ENCODE measurements at regions not wholly inside any gene's neighbourhood (a gene's known extent, or its start where the extent isn't known, plus 50 kb on each side); places are given as distances from the start of the nearest gene placed in this dataset.

DNA sequence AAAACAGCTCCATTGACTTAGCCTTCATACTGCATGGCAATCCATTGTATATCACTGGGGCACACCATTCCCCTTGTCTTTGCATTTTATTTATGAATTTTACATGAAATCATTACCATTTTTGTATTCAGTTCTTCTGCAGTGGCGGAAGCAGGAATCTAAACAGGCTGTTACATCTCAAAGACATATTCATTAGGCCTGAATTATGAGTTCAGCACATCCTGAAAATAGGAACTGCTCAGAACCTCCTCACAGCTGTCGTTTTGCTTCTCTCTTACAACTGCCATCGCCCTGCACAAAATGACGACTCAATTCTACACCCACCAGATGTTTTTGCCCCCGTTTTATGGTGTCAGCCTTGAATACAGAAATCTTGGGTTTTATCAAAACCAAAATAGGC is 474.4 kb upstream of the MAGEB18 start:
- no peak overlapping the region for H3K4me3 ChIP-seq (ENCODE audit: low read depth, low read length)
- no peak for DNase-seq (ENCODE audit: low read depth)
- TF ChIP-seq, protein P1, sequence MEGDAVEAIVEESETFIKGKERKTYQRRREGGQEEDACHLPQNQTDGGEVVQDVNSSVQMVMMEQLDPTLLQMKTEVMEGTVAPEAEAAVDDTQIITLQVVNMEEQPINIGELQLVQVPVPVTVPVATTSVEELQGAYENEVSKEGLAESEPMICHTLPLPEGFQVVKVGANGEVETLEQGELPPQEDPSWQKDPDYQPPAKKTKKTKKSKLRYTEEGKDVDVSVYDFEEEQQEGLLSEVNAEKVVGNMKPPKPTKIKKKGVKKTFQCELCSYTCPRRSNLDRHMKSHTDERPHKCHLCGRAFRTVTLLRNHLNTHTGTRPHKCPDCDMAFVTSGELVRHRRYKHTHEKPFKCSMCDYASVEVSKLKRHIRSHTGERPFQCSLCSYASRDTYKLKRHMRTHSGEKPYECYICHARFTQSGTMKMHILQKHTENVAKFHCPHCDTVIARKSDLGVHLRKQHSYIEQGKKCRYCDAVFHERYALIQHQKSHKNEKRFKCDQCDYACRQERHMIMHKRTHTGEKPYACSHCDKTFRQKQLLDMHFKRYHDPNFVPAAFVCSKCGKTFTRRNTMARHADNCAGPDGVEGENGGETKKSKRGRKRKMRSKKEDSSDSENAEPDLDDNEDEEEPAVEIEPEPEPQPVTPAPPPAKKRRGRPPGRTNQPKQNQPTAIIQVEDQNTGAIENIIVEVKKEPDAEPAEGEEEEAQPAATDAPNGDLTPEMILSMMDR (conservative IDR thresholded peaks at IDR 0.05; ENCODE audit: low read depth, low read length): no peak

DNA sequence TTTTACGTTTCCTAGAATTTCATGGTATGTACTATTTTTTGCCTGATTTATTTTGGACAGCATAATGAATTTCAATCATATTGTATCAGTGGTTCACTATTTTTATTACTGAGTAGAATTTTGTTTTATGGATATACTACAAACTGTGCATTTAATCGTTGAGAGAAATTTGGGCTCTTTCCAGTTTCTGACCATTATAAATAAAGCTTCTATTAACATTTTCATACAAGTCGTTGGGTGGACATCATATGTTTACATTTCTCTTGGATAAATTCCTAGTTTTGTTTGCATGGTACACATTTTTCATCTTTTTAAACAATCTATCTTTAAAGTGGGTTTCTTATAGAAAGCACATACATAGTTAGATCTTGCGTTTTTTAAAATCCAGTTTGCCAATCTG is 472.7 kb upstream of the MAGEB18 start:
- TF ChIP-seq, protein P1 (conservative IDR thresholded peaks at IDR 0.05; ENCODE audit: low read depth, low read length): no peak
- no peak for DNase-seq (ENCODE audit: low read depth)
- no peak overlapping the region for H3K4me3 ChIP-seq (ENCODE audit: low read depth, low read length)

DNA sequence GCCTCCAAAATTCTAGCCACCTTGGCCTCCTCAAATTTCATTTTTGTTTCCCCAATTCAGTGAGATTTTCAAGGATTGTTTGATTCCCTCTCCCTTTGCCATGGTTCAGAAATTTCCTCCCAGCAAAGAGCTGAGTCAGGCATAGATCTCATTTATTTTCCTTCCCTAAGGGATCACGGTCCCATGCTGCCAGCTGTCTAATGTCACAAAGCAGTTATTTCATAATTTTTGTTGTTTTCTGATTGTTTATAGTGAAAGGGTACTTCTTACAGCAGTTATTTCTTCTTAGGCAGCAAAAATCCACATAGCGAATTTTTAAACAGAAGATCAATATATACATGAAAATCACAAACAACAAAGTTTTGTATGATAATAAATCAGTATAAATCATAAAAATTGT is 470.5 kb upstream of the MAGEB18 start:
- TF ChIP-seq, protein P1 (conservative IDR thresholded peaks at IDR 0.05; ENCODE audit: low read depth, low read length): no peak
- H3K4me3 ChIP-seq (ENCODE audit: low read depth, low read length): no peak overlapping the region
- no peak for DNase-seq (ENCODE audit: low read depth)

DNA sequence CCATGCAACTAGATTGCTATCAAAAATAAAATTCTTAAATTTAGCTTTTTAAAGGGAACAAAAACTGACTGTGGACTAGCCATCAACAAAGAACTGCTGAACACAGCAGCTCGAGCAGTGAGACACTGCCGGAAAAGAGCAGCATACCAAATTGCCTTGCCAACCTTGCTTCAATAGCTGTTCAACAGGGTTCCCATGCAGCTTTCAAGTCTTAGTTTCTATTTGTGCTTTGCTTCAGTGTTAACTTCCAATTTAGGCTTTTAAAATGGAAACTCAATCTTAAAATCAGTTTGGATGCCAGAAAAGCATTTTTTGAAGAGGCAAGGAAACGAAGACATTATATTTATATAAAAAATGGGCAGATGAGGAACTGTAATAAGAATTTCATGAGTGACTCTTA is 463.4 kb upstream of the MAGEB18 start:
- TF ChIP-seq, protein P1 (conservative IDR thresholded peaks at IDR 0.05; ENCODE audit: low read depth, low read length): no peak
- no peak for DNase-seq (ENCODE audit: low read depth)
- no peak overlapping the region for H3K4me3 ChIP-seq (ENCODE audit: low read depth, low read length)

DNA sequence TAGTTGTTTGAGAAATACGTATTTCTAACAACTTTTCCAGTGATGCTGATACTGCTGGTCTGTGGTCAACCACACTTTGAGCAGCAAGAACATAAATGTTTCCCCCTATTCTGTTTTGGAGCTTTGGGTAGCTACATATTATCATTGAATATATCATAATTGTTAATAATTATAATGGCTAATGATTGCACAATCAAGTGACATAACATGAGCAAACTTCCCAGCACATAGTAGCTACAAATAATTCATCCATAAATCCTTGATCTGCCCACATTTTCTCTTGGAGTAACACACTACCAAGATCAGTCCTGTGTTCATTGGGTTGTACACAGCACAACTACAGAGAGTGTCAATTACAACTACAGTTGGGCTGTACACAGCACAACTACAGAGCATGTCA is 436.3 kb upstream of the MAGEB18 start:
- no peak for DNase-seq (ENCODE audit: low read depth)
- H3K4me3 ChIP-seq (ENCODE audit: low read depth, low read length): no peak overlapping the region
- TF ChIP-seq, protein P1 (conservative IDR thresholded peaks at IDR 0.05; ENCODE audit: low read depth, low read length): no peak

DNA sequence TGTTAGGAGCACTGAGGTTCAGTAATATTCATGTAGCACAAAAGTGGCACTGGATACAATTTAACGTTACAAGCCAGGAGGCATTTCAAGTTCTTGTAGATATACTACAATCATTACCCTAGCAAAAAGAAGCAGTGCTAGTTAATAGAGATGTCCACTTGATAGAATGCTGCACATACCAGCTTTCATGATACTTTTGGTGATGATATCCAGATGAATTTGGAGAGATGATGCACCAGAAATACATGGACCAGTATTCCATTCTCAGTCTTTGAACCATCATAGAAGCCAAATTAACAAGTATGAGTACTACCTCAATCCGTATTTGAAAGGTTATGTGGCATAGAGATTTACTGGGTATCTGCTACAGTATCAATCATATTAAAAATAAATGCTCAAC is 421.0 kb upstream of the MAGEB18 start:
- TF ChIP-seq, protein P1 (conservative IDR thresholded peaks at IDR 0.05; ENCODE audit: low read depth, low read length): no peak
- DNase-seq (ENCODE audit: low read depth): no peak
- no peak overlapping the region for H3K4me3 ChIP-seq (ENCODE audit: low read depth, low read length)

DNA sequence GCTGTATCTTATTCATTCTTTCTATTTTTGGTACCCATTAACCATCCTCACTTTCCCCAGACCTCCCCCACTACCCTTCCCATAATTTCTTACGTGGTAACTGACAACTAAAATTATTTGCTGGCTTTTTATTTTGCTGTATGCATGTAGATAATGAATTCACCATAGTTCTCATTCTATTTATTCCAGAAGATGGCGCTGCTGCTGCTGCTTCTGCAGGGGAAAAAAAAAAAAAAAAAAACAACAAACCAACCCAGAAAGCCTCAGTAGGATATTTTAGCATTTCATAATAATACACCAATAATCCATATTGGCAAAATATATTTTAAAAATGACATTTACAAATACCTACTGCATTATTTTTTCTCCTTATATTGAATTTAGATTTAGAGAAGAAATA is 416.6 kb upstream of the MAGEB18 start:
- TF ChIP-seq, protein P1 (conservative IDR thresholded peaks at IDR 0.05; ENCODE audit: low read depth, low read length): peak; percentile 44
- DNase-seq (ENCODE audit: low read depth): peak; percentile 31
- no peak overlapping the region for H3K4me3 ChIP-seq (ENCODE audit: low read depth, low read length)
